GM18868 (cell line): ENCODE measurements at regions not wholly inside any gene's neighbourhood (a gene's known extent, or its start where the extent isn't known, plus 50 kb on each side); places are given as distances from the start of the nearest gene placed in this dataset.
"Not testable (repeated sequence)": the region's sequence is repeated elsewhere in the genome, so short reads cannot be mapped to it uniquely, and the experiment has no call there.

ENCODE experiments used
- ATAC-seq: cut with Tn5 transposase; IDR thresholded peaks from one replicate; pipeline ENCODE4 v1.9.1; 2021; ENCODE audit warnings: mild to moderate bottlenecking, moderate library complexity; ENCODE audit not compliant: unreplicated experiment

GRCh38 chr1:230558324-230558723 is 84.0 kb upstream of the COG2 start:
- ATAC-seq: no peak

GRCh38 chr1:230556453-230556852 is 85.8 kb upstream of the COG2 start:
- no peak for ATAC-seq

GRCh38 chr1:230555814-230556213 is 86.5 kb upstream of the COG2 start:
- ATAC-seq: no peak

- no peak for ATAC-seq
These were observed 89.4 kb upstream of the COG2 start for GRCh38 chr1:230552880-230553279.

- not testable (repeated sequence) for ATAC-seq
These were observed 91.3 kb upstream of the COG2 start for GRCh38 chr1:230550945-230551344.

- no peak for ATAC-seq
These were observed 91.9 kb upstream of the COG2 start for GRCh38 chr1:230550428-230550827.

- no peak for ATAC-seq
These were observed 92.7 kb upstream of the COG2 start for GRCh38 chr1:230549625-230550024.

GRCh38 chr1:230548997-230549396 is 93.3 kb upstream of the COG2 start:
- ATAC-seq: no peak

GRCh38 chr1:230548357-230548756 is 93.9 kb upstream of the COG2 start:
- no peak for ATAC-seq

GRCh38 chr1:230545181-230545580 is 97.1 kb upstream of the COG2 start:
- ATAC-seq: no peak

- ATAC-seq: no peak
These were observed 97.5 kb upstream of the COG2 start for GRCh38 chr1:230544758-230545157.

- no peak for ATAC-seq
These were observed 99.2 kb upstream of the COG2 start for GRCh38 chr1:230543085-230543484.

- ATAC-seq: no peak
These were observed 99.6 kb upstream of the COG2 start for GRCh38 chr1:230542681-230543080.

GRCh38 chr1:230542054-230542453 is 100.2 kb upstream of the COG2 start:
- no peak for ATAC-seq

- no peak for ATAC-seq
These were observed 101.0 kb upstream of the COG2 start for GRCh38 chr1:230541306-230541705.

- ATAC-seq: no peak
These were observed 101.7 kb upstream of the COG2 start for GRCh38 chr1:230540421-230541155.

- ATAC-seq: no peak
These were observed 104.8 kb upstream of the COG2 start for GRCh38 chr1:230537456-230537855.

- no peak for ATAC-seq
These were observed 105.6 kb upstream of the COG2 start for GRCh38 chr1:230536641-230537155.

GRCh38 chr1:230534224-230534623 is 108.1 kb upstream of the COG2 start:
- ATAC-seq: no peak

- no peak for ATAC-seq
These were observed 105.0 kb upstream of the PGBD5 start for GRCh38 chr1:230531103-230531502.

GRCh38 chr1:230519246-230519645 is 93.1 kb upstream of the PGBD5 start:
- ATAC-seq: no peak

- ATAC-seq: no peak
These were observed 92.4 kb upstream of the PGBD5 start for GRCh38 chr1:230518511-230518910.

GRCh38 chr1:230517786-230518185 is 91.7 kb upstream of the PGBD5 start:
- ATAC-seq: no peak
